NCI-H345 treated with DMSO at 0.1 percent for 48 hours (cell line): ENCODE measurements at regions not wholly inside any gene's neighbourhood (a gene's known extent, or its start where the extent isn't known, plus 50 kb on each side); places are given as distances from the start of the nearest gene placed in this dataset.

Source experiments
- DNase-seq: peaks from one replicate; lab custom pipeline; 2025; ENCODE audit not compliant: unreplicated experiment; lab: John Stamatoyannopoulos, UW

- DNase-seq = no peak
Measured at GRCh38 chr2:234286118-234286598, 210.7 kb downstream of the ARL4C start.

- DNase-seq = no peak
Measured at GRCh38 chr2:234285541-234285940, 211.3 kb downstream of the ARL4C start.

GRCh38 chr2:234279637-234280036 is 217.2 kb downstream of the ARL4C start:
- no peak for DNase-seq

GRCh38 chr2:234278556-234279255 is 218.2 kb downstream of the ARL4C start:
- DNase-seq = no peak

- DNase-seq = peak; percentile 85
Measured at GRCh38 chr2:234275515-234275914, 221.4 kb downstream of the ARL4C start.

- no peak for DNase-seq
Measured at GRCh38 chr2:234273887-234274584, 222.8 kb downstream of the ARL4C start.

GRCh38 chr2:234272069-234272850 is 221.8 kb downstream of the SPP2 start:
- DNase-seq = no peak

- no peak for DNase-seq
Measured at GRCh38 chr2:234271338-234271737, 220.8 kb downstream of the SPP2 start.

- no peak for DNase-seq
Measured at GRCh38 chr2:234269769-234270204, 219.3 kb downstream of the SPP2 start.

- no peak for DNase-seq
Measured at GRCh38 chr2:234267534-234267933, 217.0 kb downstream of the SPP2 start.

- DNase-seq = no peak
Measured at GRCh38 chr2:234266952-234267351, 216.4 kb downstream of the SPP2 start.

GRCh38 chr2:234265206-234265605 is 214.7 kb downstream of the SPP2 start:
- DNase-seq = no peak

GRCh38 chr2:234261736-234262135 is 211.2 kb downstream of the SPP2 start:
- DNase-seq = no peak

GRCh38 chr2:234259440-234259839 is 208.9 kb downstream of the SPP2 start:
- no peak for DNase-seq

GRCh38 chr2:234258562-234259141 is 208.2 kb downstream of the SPP2 start:
- DNase-seq = no peak

GRCh38 chr2:234257859-234258561 is 207.5 kb downstream of the SPP2 start:
- peak; percentile 3 for DNase-seq

GRCh38 chr2:234256516-234256915 is 206.0 kb downstream of the SPP2 start:
- no peak for DNase-seq

- no peak for DNase-seq
Measured at GRCh38 chr2:234254783-234255521, 204.4 kb downstream of the SPP2 start.

GRCh38 chr2:234252772-234253171 is 202.3 kb downstream of the SPP2 start:
- no peak for DNase-seq
